ENCODE measurements at regions not wholly inside any gene's neighbourhood (a gene's known extent, or its start where the extent isn't known, plus 50 kb on each side); places are given as distances from the start of the nearest gene placed in this dataset.

GRCh38 chr7:25788961-25789620 lies 362.9 kb upstream of the NFE2L3 start:
- Histone ChIP-seq H3F3A (ENCODE audit: insufficient read depth, low read length, poor library complexity, severe bottlenecking) (no peaks in the 10 kb centered on the region), H3K9me3 (ENCODE audit: low read length) (no peaks in the 10 kb centered on the region), H3K9me2 (ENCODE audit: insufficient read depth, low read length) (no peaks in the 10 kb centered on the region), H4K20me1 (ENCODE audit: insufficient read depth) (no peaks in the 10 kb centered on the region), H3K79me2 (replicated peaks; ENCODE audit: insufficient read depth, low read length) (no peaks in the 10 kb centered on the region), H3K4me3 (ENCODE audit: low read length) (no peak overlapping the region), H3K36me3 (ENCODE audit: insufficient read depth, low read length) (no peaks in the 10 kb centered on the region), H3K9ac (ENCODE audit: low read length) (no peak overlapping the region), H3K4me2 (ENCODE audit: low read length) (no peak overlapping the region), H3K27me3 (ENCODE audit: insufficient read depth, low read depth, low read length) (no peaks in the 10 kb centered on the region), H3K27ac (ENCODE audit: low read length) (no peak overlapping the region), H2AFZ (ENCODE audit: low read depth, low read length) (no peak overlapping the region)
- no peak for TF ChIP-seq SMC3 (conservative IDR thresholded peaks at IDR 0.05; ENCODE audit: poor library complexity)
- no peak for TF ChIP-seq EZH2 (IDR thresholded peaks at IDR 0.05; ENCODE audit: borderline replicate concordance, insufficient read depth, low read length, poor library complexity, severe bottlenecking)
- TF ChIP-seq CTCF (IDR thresholded peaks at IDR 0.05; ENCODE audit: poor library complexity, severe bottlenecking), result no peak
- no peak for TF ChIP-seq POLR2AphosphoS5 (IDR thresholded peaks at IDR 0.05)
- TF ChIP-seq RAD21 (conservative IDR thresholded peaks at IDR 0.05), result no peak
- no peak for TF ChIP-seq REST (IDR thresholded peaks at IDR 0.05; ENCODE audit: borderline replicate concordance)
- no peak for TF ChIP-seq TAF1 (IDR thresholded peaks at IDR 0.05; ENCODE audit: low read depth)
- TF ChIP-seq MXI1 (conservative IDR thresholded peaks at IDR 0.05; ENCODE audit: poor library complexity, severe bottlenecking), result no peak
- TF ChIP-seq EP300 (conservative IDR thresholded peaks at IDR 0.05; ENCODE audit: poor library complexity, severe bottlenecking), result no peak

- Histone ChIP-seq H2AFZ (ENCODE audit: low read depth, low read length) (no peak overlapping the region), H3K27me3 (ENCODE audit: insufficient read depth, low read depth, low read length) (no peaks in the 10 kb centered on the region), H3K9ac (ENCODE audit: low read length) (no peak overlapping the region), H3K4me3 (ENCODE audit: low read length) (no peak overlapping the region), H3F3A (ENCODE audit: insufficient read depth, low read length, poor library complexity, severe bottlenecking) (no peaks in the 10 kb centered on the region), H3K27ac (ENCODE audit: low read length) (no peak overlapping the region), H4K20me1 (ENCODE audit: insufficient read depth) (no peaks in the 10 kb centered on the region), H3K9me3 (ENCODE audit: low read length) (no peaks in the 10 kb centered on the region), H3K4me2 (ENCODE audit: low read length) (no peak overlapping the region), H3K9me2 (ENCODE audit: insufficient read depth, low read length) (no peaks in the 10 kb centered on the region), H3K36me3 (ENCODE audit: insufficient read depth, low read length) (no peaks in the 10 kb centered on the region), H3K79me2 (replicated peaks; ENCODE audit: insufficient read depth, low read length) (no peaks in the 10 kb centered on the region)
- TF ChIP-seq EP300 (conservative IDR thresholded peaks at IDR 0.05; ENCODE audit: poor library complexity, severe bottlenecking), result no peak
- no peak for TF ChIP-seq RAD21 (conservative IDR thresholded peaks at IDR 0.05)
- no peak for TF ChIP-seq CTCF (IDR thresholded peaks at IDR 0.05; ENCODE audit: poor library complexity, severe bottlenecking)
- TF ChIP-seq EZH2 (IDR thresholded peaks at IDR 0.05; ENCODE audit: borderline replicate concordance, insufficient read depth, low read length, poor library complexity, severe bottlenecking), result no peak
- no peak for TF ChIP-seq TAF1 (IDR thresholded peaks at IDR 0.05; ENCODE audit: low read depth)
- TF ChIP-seq REST (IDR thresholded peaks at IDR 0.05; ENCODE audit: borderline replicate concordance), result no peak
- TF ChIP-seq MXI1 (conservative IDR thresholded peaks at IDR 0.05; ENCODE audit: poor library complexity, severe bottlenecking), result no peak
- TF ChIP-seq POLR2AphosphoS5 (IDR thresholded peaks at IDR 0.05), result no peak
- no peak for TF ChIP-seq SMC3 (conservative IDR thresholded peaks at IDR 0.05; ENCODE audit: poor library complexity)
Observed at GRCh38 chr7:25789701-25790640, 362.0 kb upstream of the NFE2L3 start.

Measured in neural cell (in vitro differentiated cells).